Sciatic nerve (tissue), 2 donors: ENCODE measurements at regions not wholly inside any gene's neighbourhood (a gene's known extent, or its start where the extent isn't known, plus 50 kb on each side); places are given as distances from the start of the nearest gene placed in this dataset.

ENCODE experiments used
- ATAC-seq: fragments of 200-7000 bp; cut with Tn5 transposase; one replicate; pipeline ENCODE4 v1.9.1; 2020; ENCODE audit warnings: mild to moderate bottlenecking, moderate library complexity
- DNase-seq: peaks from one replicate; pipeline ENCODE4 v3.0.0-alpha.2; 2020; ENCODE audit warnings: low spot score
- intact Hi-C: fragments of 100-400 bp; cut with DNase I; formaldehyde crosslinking; loops from one replicate; pipeline ENCODE4 v1.14.2; 2022
- donor health status: DM: no; HTN: no; CAD: no.
- donor health status: DM: no; HTN: no; CAD: no.

GRCh38 chr17:37802061-37802595, 57.3 kb upstream of the HNF1B start:
- ATAC-seq (no peak), DNase-seq (no peak)
- intact Hi-C loops: no loop called here

DNA sequence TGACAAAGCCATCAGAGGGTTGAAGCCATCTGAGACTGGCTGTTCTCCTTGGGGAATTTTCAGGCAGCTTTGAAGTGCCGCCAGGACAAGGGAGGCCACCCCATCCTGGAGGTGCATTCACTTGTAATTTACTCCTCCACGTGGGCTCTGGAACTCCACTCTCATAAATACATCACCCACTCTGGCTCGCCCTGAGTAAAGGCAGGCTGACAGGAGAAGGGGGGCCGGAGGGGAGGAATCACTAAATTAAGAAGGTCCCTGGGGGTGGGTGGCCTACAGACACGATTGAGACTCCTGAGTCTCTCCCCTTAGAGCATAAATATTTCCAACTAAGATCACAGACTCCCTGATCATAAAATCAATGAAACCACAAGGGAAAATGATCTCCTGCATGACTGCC, 56.3 kb upstream of the HNF1B start:
- intact Hi-C loops: no loop called here
- DNase-seq: no peak
- ATAC-seq: no peak

- ATAC-seq (no peak), DNase-seq (no peak)
- intact Hi-C loops: no loop called here
Measured at GRCh38 chr17:37797206-37797605, 52.3 kb upstream of the HNF1B start.

DNA sequence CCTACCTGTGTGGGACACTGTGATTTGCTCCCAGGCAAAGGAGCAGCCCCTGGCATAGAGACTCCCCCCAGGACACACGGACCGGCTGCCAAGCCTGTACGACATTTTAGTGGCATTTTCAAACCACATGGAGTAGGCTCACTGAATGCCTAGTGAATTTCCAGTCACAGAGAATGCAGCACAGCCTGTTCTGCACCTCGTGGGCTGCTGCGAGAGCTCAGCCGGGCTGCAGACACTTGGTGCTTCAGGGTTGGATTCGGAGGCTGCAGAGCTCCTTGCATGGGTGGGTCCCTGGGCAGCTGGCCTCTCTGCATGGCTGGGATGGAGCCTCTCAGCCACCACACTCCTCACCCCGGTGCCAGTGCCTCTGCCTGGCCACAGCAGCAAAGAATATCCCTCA, 51.2 kb upstream of the HNF1B start:
- intact Hi-C loops: no loop called here
- ATAC-seq: no peak
- no peak for DNase-seq
